ENCODE measurements at regions not wholly inside any gene's neighbourhood (a gene's known extent, or its start where the extent isn't known, plus 50 kb on each side); places are given as distances from the start of the nearest gene placed in this dataset.

- ChIA-PET CTCF (ENCODE audit: low intra/inter-chr PET ratio, low total read pairs) (no interaction called here), POLR2A (no interaction called here)
- FAIRE-seq: no peak
Observed at GRCh38 chr11:103530257-103530656, 421.0 kb downstream of the DYNC2H1 start.

More at GRCh38 chr11:103530257-103530656, 421.0 kb downstream of the DYNC2H1 start:
- intact Hi-C loops (cut with micrococcal nuclease; ENCODE audit: unreplicated experiment) (no loop called here), in situ Hi-C loops (cut with HindIII; ENCODE audit: extremely low pct_ligation_motif_present, low pct_unique_long_range_greater_than_20kb) (no loop called here)
- no peak overlapping the region for H3K27ac ChIP-seq (ENCODE audit: extremely low read length, insufficient read depth, low read length)
- ATAC-seq (no peak), DNase-seq (ENCODE audit: low spot score) (no peak)
- H3K4me1 ChIP-seq (ENCODE audit: insufficient read depth, low read length): no peaks in the 10 kb centered on the region
- H3K79me2 ChIP-seq (ENCODE audit: insufficient read depth, low read length): no peaks in the 10 kb centered on the region
- TF ChIP-seq NCOA2 (CRISPR knock-in tag; IDR thresholded peaks at IDR 0.05) (no peak), PLSCR1 (CRISPR knock-in tag; IDR thresholded peaks at IDR 0.05; ENCODE audit: borderline replicate concordance) (no peak), ZNF17 (CRISPR knock-in tag; IDR thresholded peaks at IDR 0.05) (no peak), ZKSCAN8 (CRISPR knock-in tag; IDR thresholded peaks at IDR 0.05; ENCODE audit: borderline replicate concordance) (no peak), ZNF770 (CRISPR knock-in tag; IDR thresholded peaks at IDR 0.05) (no peak), DNMT3B (CRISPR knock-in tag; conservative IDR thresholded peaks at IDR 0.05) (no peak), FOXK2 (IDR thresholded peaks at IDR 0.05) (no peak), NCOA5 (CRISPR knock-in tag; IDR thresholded peaks at IDR 0.05) (no peak), ZNF639 (CRISPR knock-in tag; conservative IDR thresholded peaks at IDR 0.05) (no peak)
- no peaks in the 10 kb centered on the region; a peak in 1 of 5 replicates for H3K27me3 ChIP-seq (ENCODE audit: control insufficient read depth in 1 of 2, insufficient read depth in 2 of 2, low read length in 2 of 2)
- 29% methylated on average over 4 of the region's 4 CpGs for WGBS (ENCODE audit: low lambda C conversion rate)
- H3K4me2 ChIP-seq (ENCODE audit: low read depth, low read length): no peak overlapping the region
- no TSS peak for BruUV-seq (replicated peaks)
- no peak overlapping the region for H3K4me3 ChIP-seq (replicated peaks in 1 of 3; ENCODE audit: insufficient read depth in 1 of 3, low read depth in 2 of 3, low read length in 3 of 3)
- no peaks in the 10 kb centered on the region for H4K20me1 ChIP-seq (ENCODE audit: insufficient read depth, low read length)
- no peak overlapping the region for H3K9ac ChIP-seq (ENCODE audit: insufficient read depth, low read depth, low read length)
- no peak overlapping the region for H2AFZ ChIP-seq (ENCODE audit: low read length)
- no peaks in the 10 kb centered on the region for H3K9me3 ChIP-seq (ENCODE audit: low read length)
- H3K36me3 ChIP-seq (replicated peaks in 1 of 2; ENCODE audit: control insufficient read depth in 1 of 2, insufficient read depth in 2 of 2, low read length in 2 of 2): no peaks in the 10 kb centered on the region

All from HepG2 (cell line).